ENCODE measurements at regions not wholly inside any gene's neighbourhood (a gene's known extent, or its start where the extent isn't known, plus 50 kb on each side); places are given as distances from the start of the nearest gene placed in this dataset.

- TF ChIP-seq CTCF (IDR thresholded peaks at IDR 0.05) (no peak), POLR2A (IDR thresholded peaks at IDR 0.05) (no peak)
These were observed 415.4 kb downstream of the LMO4 start for GRCh38 chr1:87744056-87744455.
